ENCODE measurements at regions not wholly inside any gene's neighbourhood (a gene's known extent, or its start where the extent isn't known, plus 50 kb on each side); places are given as distances from the start of the nearest gene placed in this dataset.
"Not testable (repeated sequence)": the region's sequence is repeated elsewhere in the genome, so short reads cannot be mapped to it uniquely, and the experiment has no call there.

DNA sequence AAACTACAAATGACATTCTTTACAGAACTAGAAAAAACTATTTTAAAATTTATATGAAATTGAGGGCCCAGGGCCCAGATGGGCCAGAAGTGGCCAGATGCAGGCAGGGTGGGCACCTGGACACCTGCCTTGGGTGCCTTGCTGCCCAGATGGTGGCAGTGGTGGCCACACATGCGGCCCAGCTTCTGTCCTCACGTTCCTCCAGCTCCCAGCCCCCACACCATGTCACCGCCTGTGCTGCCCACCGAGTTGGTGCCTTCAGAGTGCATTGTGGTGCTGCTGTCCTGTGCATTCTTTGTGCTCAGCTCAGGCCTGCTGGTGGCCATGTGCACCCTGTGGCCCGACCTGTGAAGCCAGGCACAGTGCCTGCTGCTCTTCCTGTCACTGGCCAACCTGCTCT, 216.8 kb upstream of the CXADR start:
- DNase-seq (ENCODE audit: low read depth): no peak

DNA sequence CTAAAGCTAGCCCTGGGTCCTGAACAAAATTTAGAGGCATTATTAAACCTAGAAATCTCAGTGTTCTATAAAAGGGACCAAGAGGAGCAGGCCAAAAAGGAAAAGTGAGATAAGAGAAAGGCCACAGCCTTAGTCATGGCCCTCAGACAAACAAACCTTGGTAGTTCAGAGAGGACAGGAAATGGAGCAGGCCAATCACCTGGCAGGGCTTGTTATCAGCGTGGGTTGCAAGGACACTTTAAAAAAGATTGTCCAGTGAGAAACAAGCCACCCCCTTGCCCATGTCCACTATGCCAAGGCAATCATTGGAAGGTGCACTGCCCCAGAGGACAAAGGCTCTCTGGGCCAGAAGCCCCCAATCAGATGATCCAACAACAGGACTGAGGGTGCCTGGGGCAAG, 213.3 kb upstream of the CXADR start:
- DNase-seq (ENCODE audit: low read depth): not testable (repeated sequence)

DNA sequence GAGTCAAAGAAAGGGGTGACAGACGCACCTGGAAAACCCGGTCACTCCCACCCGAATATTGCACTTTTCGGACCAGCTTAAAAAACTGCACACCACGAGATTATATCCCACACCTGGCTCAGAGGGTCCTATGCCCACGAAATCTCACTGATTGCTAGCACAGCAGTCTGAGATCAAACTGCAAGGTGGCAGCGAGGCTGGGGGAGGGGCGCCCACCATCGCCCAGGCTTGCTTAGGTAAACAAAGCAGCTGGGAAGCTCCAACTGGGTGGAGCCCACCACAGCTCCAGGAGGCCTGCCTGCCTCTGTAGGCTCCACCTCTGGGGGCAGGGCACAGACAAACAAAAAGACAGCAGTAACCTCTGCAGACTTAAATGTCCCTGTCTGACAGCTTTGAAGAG, 185.1 kb upstream of the CXADR start:
- DNase-seq (ENCODE audit: low read depth): not testable (repeated sequence)

DNA sequence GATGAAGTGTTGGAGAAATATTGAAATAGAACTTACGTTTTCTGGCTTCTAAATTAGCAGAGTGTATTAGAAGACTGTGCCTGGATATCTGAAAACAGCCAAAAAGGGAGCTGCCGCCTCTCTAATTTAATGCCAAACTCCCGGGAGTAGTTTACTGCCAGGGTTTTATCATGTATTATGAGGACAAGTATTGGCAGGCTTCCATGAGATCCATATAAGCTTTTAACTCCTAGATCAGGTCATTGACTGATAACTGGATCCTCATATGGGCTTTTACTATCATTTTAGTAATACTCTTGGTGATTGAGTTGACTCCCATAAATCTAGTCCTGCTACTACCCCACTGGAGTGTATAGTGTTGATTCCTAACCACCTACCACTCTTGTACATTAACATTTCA, 178.4 kb upstream of the CXADR start:
- no peak for DNase-seq (ENCODE audit: low read depth)

DNA sequence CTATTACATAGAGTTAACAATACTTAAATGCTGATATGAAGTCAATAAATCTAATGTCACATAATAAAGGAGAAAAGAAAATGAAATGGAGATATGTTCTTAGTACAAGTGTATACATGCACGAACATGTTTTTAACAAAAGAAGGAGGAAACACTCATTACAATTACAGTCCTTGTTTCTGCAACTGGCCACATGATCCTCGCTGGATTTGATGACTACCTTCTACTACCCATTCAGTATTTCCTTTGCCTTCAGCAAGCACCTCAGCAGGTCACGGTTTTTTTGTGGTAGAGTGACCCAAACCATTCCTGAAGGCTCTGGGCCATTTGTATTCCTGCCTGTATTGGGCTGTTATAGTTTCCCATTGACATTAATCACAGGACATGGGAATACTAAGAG, 172.8 kb upstream of the CXADR start:
- no peak for DNase-seq (ENCODE audit: low read depth)

DNA sequence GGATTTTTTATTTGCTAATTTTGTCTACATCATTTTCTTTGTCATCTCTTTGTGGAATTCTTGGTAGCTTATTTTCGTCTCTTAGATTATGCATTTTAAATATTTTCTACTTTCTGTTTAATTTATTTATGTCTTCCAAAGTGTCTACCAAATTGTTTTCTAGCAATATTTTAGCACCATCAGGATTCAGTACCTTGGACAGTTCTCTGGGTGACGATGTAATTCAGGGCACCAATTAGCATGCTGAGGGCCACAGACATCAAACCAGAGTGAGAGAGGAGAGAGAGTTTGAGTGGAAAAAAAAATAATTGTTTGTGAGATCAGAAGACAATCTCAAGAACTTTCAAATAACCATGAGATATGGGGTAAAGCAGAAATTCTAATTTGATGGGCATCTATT, 169.8 kb upstream of the CXADR start:
- DNase-seq (ENCODE audit: low read depth): no peak

DNA sequence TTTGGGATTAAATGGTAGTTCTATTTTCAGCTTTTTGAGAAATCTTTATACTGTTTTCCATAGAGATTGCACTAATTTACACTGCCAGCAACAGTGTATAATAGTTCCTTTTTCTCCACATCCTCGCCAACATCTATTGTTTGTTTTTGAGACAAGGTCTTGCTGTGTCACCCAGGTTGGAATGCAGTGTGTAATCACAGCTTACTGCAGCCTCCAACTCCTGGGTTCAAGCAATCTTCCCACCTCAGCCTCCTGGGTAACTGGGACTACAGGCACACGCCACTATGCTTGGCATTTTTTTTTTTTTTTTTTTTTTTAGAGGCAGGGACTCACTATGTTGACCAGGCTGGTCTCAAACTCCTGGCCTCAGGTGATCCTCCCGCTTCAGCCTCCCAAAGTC, 164.5 kb upstream of the CXADR start:
- DNase-seq (ENCODE audit: low read depth): no peak

DNA sequence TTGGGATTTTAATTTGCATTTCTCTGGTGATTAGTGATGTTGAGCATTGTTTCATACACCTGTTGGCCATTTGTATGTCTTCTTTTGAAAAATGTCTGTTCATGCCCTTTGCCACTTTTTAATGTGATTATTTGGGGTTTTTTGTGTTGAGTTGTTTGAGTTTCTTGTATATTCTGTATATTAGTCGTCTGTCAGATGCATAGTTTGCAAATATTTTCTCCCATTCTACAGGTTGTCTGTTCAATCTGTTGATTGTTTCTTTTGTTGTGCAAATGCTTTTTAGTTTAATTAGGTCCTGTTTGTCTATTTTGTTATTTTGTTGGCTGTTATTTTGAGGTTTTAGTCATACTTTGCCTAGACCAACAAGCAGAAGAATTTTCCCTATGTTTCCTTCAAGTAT, 164.0 kb upstream of the CXADR start:
- DNase-seq (ENCODE audit: low read depth): no peak

DNA sequence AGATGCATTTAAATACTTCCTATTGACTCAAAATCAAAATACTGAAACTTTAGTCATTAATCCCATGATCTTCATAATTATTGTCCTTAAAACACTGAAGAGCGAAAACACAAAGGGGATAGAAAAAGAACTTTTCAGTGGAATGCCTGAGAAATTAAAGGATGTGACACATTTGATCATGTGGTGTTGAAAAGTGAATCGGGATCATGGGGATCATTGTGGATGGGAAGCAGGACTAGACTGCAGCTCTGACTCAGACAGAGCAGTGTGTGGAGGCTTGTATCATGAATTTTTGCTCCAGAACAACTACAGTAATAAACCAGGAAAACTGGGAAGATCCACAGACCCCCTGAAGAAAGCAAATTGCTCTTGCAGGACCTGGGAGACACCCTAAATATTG, 161.1 kb upstream of the CXADR start:
- DNase-seq (ENCODE audit: low read depth): no peak

DNA sequence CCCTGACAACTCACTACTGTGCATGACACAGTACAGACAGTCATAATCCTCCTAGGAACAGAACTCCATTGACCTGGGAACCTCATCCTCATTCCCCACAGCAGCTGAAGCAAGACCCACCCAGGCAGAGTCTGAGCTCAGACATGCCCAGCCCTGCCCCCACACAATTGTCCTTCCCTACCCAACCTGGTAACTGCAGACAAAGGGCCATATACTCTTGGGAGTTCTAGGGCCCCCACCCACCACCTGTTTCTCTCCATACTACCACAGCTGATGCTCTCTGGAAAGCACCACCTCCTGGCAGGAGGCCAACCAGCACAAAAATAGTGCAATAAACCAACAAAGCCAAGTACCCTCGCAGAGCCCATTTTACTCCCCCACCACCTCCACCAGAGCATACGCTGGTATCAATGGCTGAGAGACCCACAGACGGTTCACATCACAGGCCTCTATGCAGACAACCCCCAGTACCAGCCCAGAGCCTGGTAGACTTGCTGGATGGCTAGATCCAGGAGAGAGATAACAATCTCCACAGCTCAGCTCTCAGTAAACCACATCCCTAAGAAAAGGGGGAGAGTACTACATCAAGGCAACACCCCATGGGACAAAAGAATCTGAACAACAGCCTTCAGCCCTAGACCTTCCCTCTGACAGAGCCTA, 159.7 kb upstream of the CXADR start:
- no peak for DNase-seq (ENCODE audit: low read depth)

DNA sequence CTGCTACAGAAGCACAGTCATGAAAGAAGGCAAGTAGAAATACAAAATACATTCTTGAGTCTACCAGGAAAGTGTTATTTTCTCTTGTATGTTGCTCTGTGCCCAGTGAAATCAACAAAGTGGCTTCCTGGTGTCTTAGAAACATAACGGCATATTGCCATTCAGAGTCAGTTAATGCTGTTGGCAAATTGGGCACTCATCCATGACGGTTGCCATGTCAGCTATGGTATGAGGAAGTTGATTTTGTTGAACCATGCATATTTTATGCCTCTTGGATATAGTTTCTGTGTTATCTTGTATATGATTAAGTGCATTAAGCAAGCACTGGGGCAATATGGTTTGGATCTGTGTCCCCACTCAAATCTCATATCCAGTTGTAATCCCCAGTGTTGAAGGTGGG, 153.1 kb upstream of the CXADR start:
- DNase-seq (ENCODE audit: low read depth): no peak

DNA sequence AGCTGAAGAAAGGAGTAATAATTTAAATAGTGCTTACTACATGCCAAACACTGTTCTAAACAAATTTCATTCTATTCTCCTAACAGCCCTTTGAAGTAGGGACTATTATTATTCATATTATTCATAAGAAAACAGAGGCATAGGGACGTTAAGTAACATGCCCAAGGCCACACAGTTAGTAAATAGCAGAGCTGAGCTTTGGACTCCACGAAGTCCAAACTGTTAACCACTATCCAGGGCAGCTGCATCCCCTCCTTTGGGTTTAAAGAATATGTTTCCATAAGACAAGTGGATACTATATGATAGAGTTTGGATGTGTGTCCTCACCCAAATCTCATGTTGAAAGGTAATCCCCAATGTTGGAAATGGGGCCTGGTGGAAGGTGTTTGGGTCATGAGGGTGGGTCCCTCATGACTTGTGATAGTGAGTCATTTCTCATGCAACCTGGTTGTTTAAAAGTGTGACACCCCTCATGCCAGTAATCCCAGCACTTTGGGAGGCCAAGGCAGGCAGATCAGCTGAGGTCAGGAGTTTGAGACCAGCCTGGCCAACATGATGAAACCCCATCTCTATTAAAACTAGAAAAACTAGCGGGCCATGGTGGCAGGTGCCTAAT, 144.0 kb upstream of the CXADR start:
- no peak for DNase-seq (ENCODE audit: low read depth)

DNA sequence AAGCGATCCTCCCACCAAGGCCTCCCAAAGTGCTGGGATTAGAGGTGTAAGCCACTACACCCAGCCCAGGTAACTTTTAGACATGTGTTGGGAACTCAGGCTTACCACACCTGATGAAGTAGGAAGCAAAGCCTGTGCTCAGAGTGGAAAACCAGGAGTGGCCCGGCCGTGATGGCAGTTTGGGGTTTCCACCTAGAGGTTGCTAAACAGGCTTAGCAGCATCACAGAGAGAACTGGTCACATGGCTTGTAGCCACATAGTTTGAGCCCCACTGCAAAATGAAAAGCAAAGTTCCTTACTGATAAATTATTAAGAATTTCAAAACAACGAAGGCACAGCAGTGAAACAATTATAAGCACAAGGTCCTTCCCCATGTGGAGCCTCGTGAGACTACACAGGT, 142.6 kb upstream of the CXADR start:
- DNase-seq (ENCODE audit: low read depth): no peak

DNA sequence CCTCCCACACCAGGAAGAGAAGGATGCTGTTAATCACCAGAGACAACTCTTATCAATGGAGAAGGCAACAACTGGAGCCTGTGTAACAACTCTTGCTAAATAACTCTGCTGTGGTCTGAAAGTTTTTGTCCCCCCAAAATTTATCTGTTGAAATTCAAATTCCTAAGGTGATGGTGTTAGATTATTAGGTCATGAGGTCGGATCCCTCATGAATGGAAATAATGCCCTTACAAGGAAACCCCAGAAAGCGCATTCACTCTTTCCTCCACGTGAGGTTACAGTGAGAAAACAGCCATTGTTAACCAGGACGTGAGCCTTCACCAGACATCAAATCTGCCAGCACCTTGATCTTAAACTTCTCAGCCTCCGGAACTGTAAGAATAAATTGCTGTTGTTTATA, 141.9 kb upstream of the CXADR start:
- no peak for DNase-seq (ENCODE audit: low read depth)

DNA sequence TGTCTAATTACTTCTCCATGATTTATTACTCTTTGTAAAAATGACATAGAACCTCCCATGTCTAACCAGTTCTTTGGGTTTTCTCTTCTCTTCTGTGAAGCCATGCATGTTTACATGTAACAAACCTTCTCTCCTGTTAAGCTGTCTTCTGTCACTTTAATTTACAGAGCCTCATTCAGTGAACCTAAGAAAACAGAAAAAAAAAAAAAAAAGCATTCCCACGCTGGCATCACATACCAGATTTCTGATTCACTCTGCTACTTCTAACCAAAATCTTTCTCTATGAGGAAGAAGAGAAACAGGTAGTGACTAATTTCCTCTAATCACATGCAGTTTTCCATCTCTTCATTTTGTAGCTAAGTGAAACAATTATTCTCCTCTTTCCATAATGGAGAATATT, 141.4 kb upstream of the CXADR start:
- DNase-seq (ENCODE audit: low read depth): no peak

DNA sequence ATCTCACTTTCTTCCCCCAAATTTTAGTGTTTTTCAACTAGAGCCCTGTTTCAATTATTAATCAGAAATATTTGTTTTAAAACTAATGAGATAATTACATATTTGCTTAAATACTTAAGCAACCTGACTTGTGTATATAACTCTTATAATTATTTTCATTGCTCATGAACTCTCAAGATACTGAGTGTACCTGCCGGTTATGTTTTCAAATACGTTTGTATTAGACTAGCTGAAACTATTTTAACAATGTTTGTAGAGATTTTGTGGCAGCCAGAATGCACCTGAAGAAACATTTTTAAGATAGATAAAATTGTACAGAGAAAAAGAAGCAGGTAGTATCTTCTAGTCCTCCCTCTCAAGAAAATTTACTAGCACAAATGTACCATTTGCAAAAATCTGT, 140.6 kb upstream of the CXADR start:
- no peak for DNase-seq (ENCODE audit: low read depth)

DNA sequence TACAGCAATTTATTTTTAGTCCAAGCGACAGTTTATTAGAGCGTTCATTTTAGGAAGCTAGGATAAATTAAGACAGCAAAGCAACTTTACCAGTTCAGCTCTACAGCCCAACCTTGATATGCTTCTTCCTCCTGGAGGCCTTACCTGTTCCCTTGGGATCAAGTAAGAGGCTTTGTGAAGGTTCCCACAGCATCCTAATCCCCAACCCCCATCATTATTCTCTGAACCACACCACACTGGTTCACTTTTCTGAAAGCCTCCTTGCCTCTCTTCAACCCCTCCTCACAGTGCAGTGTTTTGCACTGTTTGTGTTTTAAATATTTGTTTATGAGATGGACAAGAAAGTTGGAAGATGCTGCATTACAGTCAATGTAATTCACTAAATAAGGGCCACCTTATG, 126.3 kb upstream of the CXADR start:
- no peak for DNase-seq (ENCODE audit: low read depth)

DNA sequence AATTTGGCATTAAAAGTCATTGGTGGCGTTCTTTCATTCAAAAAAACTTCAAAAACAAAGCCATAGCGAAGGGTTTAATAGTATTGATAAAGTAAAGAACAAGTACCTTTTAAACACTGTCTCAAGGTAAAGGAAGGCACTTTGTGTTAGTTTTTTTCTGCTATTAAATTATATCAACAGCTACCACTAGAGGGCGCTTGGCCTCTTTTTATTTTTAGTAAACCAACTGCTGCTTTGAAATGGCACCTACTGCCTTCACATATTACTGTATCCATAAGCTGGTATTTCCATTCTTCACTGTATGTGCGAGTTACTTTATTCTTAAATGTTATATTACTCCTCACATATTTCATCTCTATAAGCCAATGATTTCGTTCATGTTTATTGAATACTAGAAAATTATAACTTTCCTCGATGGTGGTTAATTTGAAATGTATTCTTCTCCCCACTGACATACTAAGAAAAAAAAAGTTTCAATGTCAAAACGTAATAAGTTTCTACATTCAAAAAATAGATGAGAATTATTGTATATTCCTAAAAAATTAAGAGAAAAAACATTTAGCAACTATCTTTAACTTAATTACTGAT, 125.7 kb upstream of the CXADR start:
- DNase-seq (ENCODE audit: low read depth): peak; percentile 12

DNA sequence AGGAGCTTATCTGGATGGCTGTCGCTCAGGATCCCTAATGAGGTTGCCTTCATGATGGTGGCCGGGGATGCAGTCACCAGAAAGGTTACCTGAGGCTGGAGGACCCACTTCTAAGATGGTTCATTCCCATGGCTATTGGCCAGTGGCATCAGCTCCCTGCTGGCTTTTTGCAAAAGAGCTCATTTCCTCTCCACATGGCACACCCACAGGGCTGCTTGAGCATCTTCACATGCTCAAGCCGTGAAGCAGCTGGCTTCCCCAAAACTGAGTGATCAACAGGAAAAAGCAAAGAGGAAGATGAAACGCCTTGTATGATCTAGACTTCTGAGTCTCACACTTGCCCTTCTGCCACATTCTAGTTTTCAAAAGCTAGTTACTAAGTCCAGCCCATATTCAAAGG, 124.6 kb upstream of the CXADR start:
- DNase-seq (ENCODE audit: low read depth): no peak

DNA sequence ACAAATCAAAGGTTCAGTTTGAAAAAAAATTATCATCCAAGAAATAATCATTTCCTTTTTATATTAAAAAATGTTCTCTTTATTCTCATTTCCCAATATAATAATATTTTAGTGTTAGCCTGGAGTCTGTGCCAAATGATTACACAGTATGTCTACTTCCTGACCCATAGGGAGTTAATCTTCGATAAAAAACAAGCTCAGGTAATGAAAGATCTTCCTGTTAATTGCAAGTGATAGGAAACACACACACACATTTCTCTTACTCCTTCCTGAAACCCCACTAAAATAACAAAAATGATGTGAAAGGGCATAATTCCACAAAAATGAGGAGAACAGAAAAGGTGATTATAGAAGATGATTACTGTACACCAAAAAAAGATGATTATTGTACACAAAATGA, 123.5 kb upstream of the CXADR start:
- no peak for DNase-seq (ENCODE audit: low read depth)

DNA sequence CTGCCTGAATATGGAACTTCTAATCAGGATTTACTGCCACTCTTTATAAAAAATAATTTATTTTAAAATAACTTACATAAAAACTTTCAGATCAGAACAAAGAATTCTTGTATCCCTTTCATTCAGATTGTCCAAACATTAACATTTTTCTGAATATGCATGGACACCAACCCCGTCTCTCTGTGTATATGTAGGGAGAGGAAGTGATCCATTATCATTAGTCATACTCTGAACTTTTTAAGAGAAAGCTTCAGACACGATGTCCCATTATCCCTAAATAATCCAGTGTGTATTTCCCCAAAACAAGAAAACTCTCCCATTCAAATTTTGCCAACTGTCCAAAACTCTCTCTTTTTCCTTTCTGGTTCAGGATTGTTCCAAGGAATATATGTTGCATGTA, 122.3 kb upstream of the CXADR start:
- DNase-seq (ENCODE audit: low read depth): no peak

DNA sequence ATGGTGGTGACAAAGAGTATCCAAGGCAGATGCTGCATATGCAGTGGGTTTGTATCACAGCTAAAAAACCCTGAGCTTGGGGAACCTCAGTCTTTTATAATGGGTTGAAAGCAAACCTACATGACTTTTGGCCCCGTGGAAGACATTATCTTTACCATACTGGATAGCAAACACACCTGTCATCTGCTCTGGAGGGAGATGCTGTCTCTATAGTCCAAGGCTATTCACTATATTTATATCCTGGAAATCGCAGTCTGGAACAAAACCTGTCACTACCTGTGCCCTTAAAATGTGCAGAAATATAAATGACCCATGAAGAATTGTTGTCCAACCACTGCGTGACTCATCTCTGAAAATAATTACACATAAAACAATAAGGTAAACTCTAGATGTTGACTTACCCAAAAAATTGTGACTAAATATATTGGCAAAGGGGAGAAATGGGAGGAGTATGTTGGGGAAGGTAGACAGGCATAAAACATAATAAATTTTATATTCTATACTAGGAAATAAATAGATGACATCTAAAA, 121.0 kb upstream of the CXADR start:
- DNase-seq (ENCODE audit: low read depth): no peak

DNA sequence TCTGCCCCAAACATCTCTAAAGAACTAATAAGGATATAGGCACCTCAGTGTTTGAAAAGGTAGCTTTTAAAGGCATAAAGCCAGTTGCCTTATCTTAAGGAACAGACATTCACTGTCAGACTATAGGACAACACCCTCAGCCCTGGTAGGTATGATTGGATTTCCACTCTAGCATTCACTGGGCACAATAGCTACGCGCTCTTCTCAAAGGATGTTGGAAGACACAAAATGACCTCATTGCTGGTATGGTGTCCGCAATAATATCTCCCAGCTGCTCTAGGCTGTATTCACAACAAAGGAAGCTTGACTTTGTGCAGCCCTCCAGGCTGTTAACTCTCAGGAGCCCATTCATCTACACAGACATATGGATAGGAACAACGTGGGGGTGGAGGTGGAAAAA, 119.4 kb upstream of the CXADR start:
- no peak for DNase-seq (ENCODE audit: low read depth)

DNA sequence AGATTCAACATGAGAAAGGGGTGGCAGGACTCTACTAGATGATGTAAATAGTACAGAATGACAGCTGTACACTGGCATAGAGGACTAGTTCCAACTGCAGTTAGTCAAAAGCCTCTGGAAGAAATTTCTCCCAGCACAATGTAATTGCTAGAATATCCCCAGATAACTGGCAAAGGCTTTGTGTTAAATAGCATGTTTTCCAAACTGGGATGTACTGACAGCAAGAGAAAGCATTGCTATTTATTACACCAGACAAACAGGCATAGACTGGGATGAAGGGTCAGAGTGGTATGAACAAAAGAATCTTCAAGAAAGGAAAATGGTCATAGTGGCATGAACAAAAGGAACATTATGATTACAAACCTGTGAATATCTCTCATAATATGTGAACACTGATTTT, 115.9 kb upstream of the CXADR start:
- DNase-seq (ENCODE audit: low read depth): no peak

Measured in stimulated activated CD8-positive, alpha-beta memory T cell treated with anti-CD3 and anti-CD28 coated beads, Interleukin-4, amount 100 ng/mL, for 24 hours (primary cell).